GM12874 (cell line): ENCODE measurements at regions not wholly inside any gene's neighbourhood (a gene's known extent, or its start where the extent isn't known, plus 50 kb on each side); places are given as distances from the start of the nearest gene placed in this dataset.

ENCODE experiments used
- CTCF ChIP-seq: IDR thresholded peaks from 2 replicates; pipeline ENCODE4 v1.5.1; 2011; ENCODE audit warnings: low read depth, mild to moderate bottlenecking, control low read depth, low read length, moderate library complexity; ENCODE audit not compliant: insufficient read depth

GRCh38 chr20:50283370-50283769, 92.7 kb downstream of the CEBPB start:
- TF ChIP-seq CTCF, result no peak

- TF ChIP-seq CTCF, result no peak
Measured at GRCh38 chr20:50283922-50284810, 93.5 kb downstream of the CEBPB start.

GRCh38 chr20:50284811-50285375, 94.3 kb downstream of the CEBPB start:
- TF ChIP-seq CTCF, result no peak

GRCh38 chr20:50285376-50286173, 94.9 kb downstream of the CEBPB start:
- no peak for TF ChIP-seq CTCF

GRCh38 chr20:50286174-50286511, 95.5 kb downstream of the CEBPB start:
- TF ChIP-seq CTCF, result no peak

GRCh38 chr20:50286609-50287008, 96.0 kb downstream of the CEBPB start:
- no peak for TF ChIP-seq CTCF

GRCh38 chr20:50287512-50287911, 96.9 kb downstream of the CEBPB start:
- TF ChIP-seq CTCF, result no peak
